SK-N-SH (cell line): ENCODE measurements at regions not wholly inside any gene's neighbourhood (a gene's known extent, or its start where the extent isn't known, plus 50 kb on each side); places are given as distances from the start of the nearest gene placed in this dataset.

Experiments
- CHD2 ChIP-seq: fragments of 150-350 bp; IDR thresholded peaks from 2 replicates; pipeline ENCODE4 v1.6.1; 2018; ENCODE audit warnings: low read length; ENCODE audit not compliant: partially characterized antibody
- FOXJ3 ChIP-seq: sonication (generic); formaldehyde crosslinking; IDR thresholded peaks from 2 replicates; pipeline ENCODE4 v1.5.1; 2020; ENCODE audit warnings: mild to moderate bottlenecking, missing genetic modification reagents
- POLR2AphosphoS5 ChIP-seq: IDR thresholded peaks from 2 replicates; pipeline ENCODE4 v1.6.1; 2012; ENCODE audit warnings: low read depth, low read length
- RCOR1 ChIP-seq: fragments of 150-350 bp; IDR thresholded peaks from 2 replicates; pipeline ENCODE4 v1.6.1; 2017; ENCODE audit warnings: antibody characterized with exemption, low read length
- RXRA ChIP-seq: IDR thresholded peaks from 2 replicates; pipeline ENCODE4 v1.4.0; 2012; ENCODE audit warnings: low read depth, mild to moderate bottlenecking, borderline replicate concordance
- SIN3A ChIP-seq: IDR thresholded peaks from 2 replicates; pipeline ENCODE4 v1.6.1; 2012; ENCODE audit warnings: low read depth, mild to moderate bottlenecking, low read length, moderate library complexity, borderline replicate concordance
- SMC3 ChIP-seq: IDR thresholded peaks from 2 replicates; pipeline ENCODE4 v1.6.1; 2012; ENCODE audit warnings: low read depth, low read length, improper control_type of control experiment
- YY1 ChIP-seq: IDR thresholded peaks from 2 replicates; pipeline ENCODE4 v1.4.0; 2012; ENCODE audit warnings: low read depth, mild to moderate bottlenecking
- TF ChIP-seq, protein P1 (sequence below): fragments of 200-600 bp; sonication (generic); IDR thresholded peaks from 2 replicates; pipeline ENCODE4 v1.6.1; 2017; ENCODE audit warnings: antibody characterized with exemption, mild to moderate bottlenecking, moderate library complexity
- TF ChIP-seq, protein P2 (sequence below): fragments of 150-350 bp; IDR thresholded peaks from 2 replicates; pipeline ENCODE4 v1.6.1; 2017; ENCODE audit warnings: antibody characterized with exemption, low read length, low read depth, borderline replicate concordance
- TF ChIP-seq, protein P3 (sequence below): IDR thresholded peaks from 2 replicates; pipeline ENCODE4 v1.4.0; 2012; ENCODE audit warnings: low read depth

DNA sequence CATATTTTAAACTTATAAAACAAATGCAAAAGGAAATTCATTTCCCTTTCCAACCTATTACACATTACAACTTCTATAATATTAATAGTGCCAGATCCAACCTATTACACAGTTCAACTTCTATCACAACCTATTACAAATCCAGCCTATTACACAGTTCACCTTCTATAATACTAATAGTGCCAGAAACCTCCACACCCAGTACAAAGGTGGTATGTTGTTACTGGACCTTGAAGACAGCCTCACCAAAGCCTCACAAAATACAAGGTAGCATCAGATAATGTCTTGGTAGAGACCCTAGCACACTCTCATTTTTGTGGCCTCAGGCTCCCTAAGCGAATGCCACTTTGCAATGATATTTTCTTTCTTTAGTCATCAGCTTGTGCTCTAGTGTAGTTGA is 68.7 kb upstream of the PELI2 start:
- no peak for TF ChIP-seq RXRA
- no peak for TF ChIP-seq SMC3
- TF ChIP-seq, protein P1, sequence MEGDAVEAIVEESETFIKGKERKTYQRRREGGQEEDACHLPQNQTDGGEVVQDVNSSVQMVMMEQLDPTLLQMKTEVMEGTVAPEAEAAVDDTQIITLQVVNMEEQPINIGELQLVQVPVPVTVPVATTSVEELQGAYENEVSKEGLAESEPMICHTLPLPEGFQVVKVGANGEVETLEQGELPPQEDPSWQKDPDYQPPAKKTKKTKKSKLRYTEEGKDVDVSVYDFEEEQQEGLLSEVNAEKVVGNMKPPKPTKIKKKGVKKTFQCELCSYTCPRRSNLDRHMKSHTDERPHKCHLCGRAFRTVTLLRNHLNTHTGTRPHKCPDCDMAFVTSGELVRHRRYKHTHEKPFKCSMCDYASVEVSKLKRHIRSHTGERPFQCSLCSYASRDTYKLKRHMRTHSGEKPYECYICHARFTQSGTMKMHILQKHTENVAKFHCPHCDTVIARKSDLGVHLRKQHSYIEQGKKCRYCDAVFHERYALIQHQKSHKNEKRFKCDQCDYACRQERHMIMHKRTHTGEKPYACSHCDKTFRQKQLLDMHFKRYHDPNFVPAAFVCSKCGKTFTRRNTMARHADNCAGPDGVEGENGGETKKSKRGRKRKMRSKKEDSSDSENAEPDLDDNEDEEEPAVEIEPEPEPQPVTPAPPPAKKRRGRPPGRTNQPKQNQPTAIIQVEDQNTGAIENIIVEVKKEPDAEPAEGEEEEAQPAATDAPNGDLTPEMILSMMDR = no peak
- TF ChIP-seq, protein P2, sequence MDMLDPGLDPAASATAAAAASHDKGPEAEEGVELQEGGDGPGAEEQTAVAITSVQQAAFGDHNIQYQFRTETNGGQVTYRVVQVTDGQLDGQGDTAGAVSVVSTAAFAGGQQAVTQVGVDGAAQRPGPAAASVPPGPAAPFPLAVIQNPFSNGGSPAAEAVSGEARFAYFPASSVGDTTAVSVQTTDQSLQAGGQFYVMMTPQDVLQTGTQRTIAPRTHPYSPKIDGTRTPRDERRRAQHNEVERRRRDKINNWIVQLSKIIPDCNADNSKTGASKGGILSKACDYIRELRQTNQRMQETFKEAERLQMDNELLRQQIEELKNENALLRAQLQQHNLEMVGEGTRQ = no peak
- no peak for TF ChIP-seq SIN3A
- no peak for TF ChIP-seq CHD2
- no peak for TF ChIP-seq POLR2AphosphoS5
- TF ChIP-seq, protein P3, sequence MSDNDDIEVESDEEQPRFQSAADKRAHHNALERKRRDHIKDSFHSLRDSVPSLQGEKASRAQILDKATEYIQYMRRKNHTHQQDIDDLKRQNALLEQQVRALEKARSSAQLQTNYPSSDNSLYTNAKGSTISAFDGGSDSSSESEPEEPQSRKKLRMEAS = no peak
- no peak for TF ChIP-seq FOXJ3 (CRISPR knock-in tag)
- TF ChIP-seq RCOR1 = no peak
- TF ChIP-seq YY1 = no peak
